Ascending aorta (tissue), 2 donors: ENCODE measurements at regions not wholly inside any gene's neighbourhood (a gene's known extent, or its start where the extent isn't known, plus 50 kb on each side); places are given as distances from the start of the nearest gene placed in this dataset.

Source experiments
- DNase-seq, 2 donors: peaks; one replicate each; pipeline ENCODE4 v3.0.0-alpha.2; 2019; ENCODE audit warnings: low spot score in 2 of 2
- H3K27ac ChIP-seq, 2 donors: fragments of 200-600 bp; sonication (generic); one replicate each; pipeline ENCODE4 v1.5.1; 2016 to 2017; ENCODE audit warnings: mild to moderate bottlenecking in 1 of 2
- H3K27me3 ChIP-seq: fragments of 200-600 bp; sonication (generic); one replicate; pipeline ENCODE4 v1.5.1; 2017
- H3K36me3 ChIP-seq, 2 donors: fragments of 200-600 bp; sonication (generic); one replicate each; pipeline ENCODE4 v1.5.1; 2016
- H3K4me1 ChIP-seq, 2 donors: fragments of 200-600 bp; sonication (generic); one replicate each; pipeline ENCODE4 v1.5.1; 2016 to 2017; ENCODE audit warnings: mild to moderate bottlenecking in 1 of 2
- H3K4me3 ChIP-seq, 2 donors: fragments of 200-600 bp; sonication (generic); one replicate each; pipeline ENCODE4 v1.5.1; 2016 to 2017; ENCODE audit warnings: mild to moderate bottlenecking in 1 of 2
- H3K9me3 ChIP-seq, 2 donors: fragments of 200-600 bp; sonication (generic); one replicate each; pipeline ENCODE4 v1.5.1; 2016
- CTCF ChIP-seq, 3 experiments: fragments of 200-600 bp in 2 of 3; fragments of 450-650 bp in 1 of 3; sonication (generic) in 2 of 3; IDR thresholded peaks; one replicate each; pipeline ENCODE4 v1.5.1; 2016 to 2019; ENCODE audit warnings: antibody characterized with exemption in 3 of 3, mild to moderate bottlenecking in 1 of 3, moderate library complexity in 1 of 3
- intact Hi-C: fragments of 100-400 bp; cut with DNase I; formaldehyde crosslinking; loops from one replicate; pipeline ENCODE4 v1.15.1; 2023

- Histone ChIP-seq H3K36me3 (no peaks in the 10 kb centered on the region), H3K9me3 (no peaks in the 10 kb centered on the region), H3K4me1 (no peaks in the 10 kb centered on the region), H3K27ac (no peak overlapping the region), H3K27me3 (no peaks in the 10 kb centered on the region), H3K4me3 (no peak overlapping the region)
- intact Hi-C loops = no loop called here
- no peak for DNase-seq
- TF ChIP-seq CTCF (IDR thresholded peaks at IDR 0.05) = no peak
These were observed 449.1 kb upstream of the KAZN start for GRCh38 chr1:14149431-14149830.

DNA sequence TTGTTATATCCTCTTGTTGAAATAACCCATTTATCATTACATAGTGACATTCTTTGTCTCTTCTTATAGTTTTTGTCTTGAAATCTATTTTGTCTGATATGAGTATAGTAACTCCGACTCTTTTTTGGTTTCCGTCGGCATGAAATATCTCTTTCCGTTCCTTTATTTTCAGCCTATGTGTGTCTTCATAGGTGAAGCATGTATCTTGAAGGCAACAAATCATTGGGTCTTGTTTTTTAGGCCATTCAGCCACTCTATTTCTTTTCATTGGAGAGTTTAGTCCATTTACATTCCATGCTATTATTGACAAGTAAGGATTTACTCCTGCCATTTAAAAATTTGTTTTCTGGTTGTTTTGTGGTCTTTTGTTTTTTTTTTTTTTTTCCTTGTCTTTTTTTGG is 441.9 kb upstream of the KAZN start:
- Histone ChIP-seq H3K36me3 (no peaks in the 10 kb centered on the region), H3K4me1 (no peaks in the 10 kb centered on the region), H3K27me3 (no peaks in the 10 kb centered on the region), H3K27ac (no peak overlapping the region), H3K9me3 (peaks cover 0 to 18% of the 10 kb centered on the region in 2 donors), H3K4me3 (no peak overlapping the region)
- intact Hi-C loops = no loop called here
- no peak for TF ChIP-seq CTCF (IDR thresholded peaks at IDR 0.05)
- DNase-seq = no peak

- Histone ChIP-seq H3K36me3 (no peaks in the 10 kb centered on the region), H3K4me1 (no peaks in the 10 kb centered on the region), H3K4me3 (no peak overlapping the region), H3K27me3 (no peaks in the 10 kb centered on the region), H3K9me3 (peaks cover 0 to 15% of the 10 kb centered on the region in 2 donors), H3K27ac (no peak overlapping the region)
- no peak for TF ChIP-seq CTCF (IDR thresholded peaks at IDR 0.05)
- intact Hi-C loops = no loop called here
- no peak for DNase-seq
These were observed 437.7 kb upstream of the KAZN start for GRCh38 chr1:14160781-14161180.

DNA sequence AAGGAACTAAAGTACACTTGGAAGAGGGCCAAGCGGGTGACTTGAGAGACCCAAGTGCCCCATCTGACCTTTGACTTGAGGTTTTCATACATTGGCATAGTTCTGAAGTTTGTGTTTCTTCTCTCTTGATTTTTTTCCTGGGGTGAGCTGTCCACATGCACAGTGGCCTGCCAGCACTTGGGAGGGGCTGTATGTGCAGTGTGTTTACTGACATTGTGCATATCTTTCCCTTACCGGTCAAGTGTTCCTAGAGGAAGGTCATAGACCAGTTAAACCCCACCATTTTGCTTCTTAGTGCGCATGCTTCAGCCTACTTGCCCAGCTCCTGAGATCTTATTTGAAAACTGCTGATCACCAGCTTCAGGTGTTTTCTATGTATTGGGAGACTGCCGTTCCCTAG is 435.2 kb upstream of the KAZN start:
- Histone ChIP-seq H3K9me3 (no peaks in the 10 kb centered on the region), H3K36me3 (no peaks in the 10 kb centered on the region), H3K27me3 (no peaks in the 10 kb centered on the region), H3K4me3 (no peak overlapping the region), H3K27ac (no peak overlapping the region), H3K4me1 (no peaks in the 10 kb centered on the region)
- TF ChIP-seq CTCF (IDR thresholded peaks at IDR 0.05) = no peak
- no peak for DNase-seq
- intact Hi-C loops = no loop called here

GRCh38 chr1:14165371-14165801 is 433.1 kb upstream of the KAZN start:
- H3K9me3 ChIP-seq = no peaks in the 10 kb centered on the region

More at GRCh38 chr1:14165371-14165801, 433.1 kb upstream of the KAZN start:
- DNase-seq = no peak
- Histone ChIP-seq H3K4me3 (no peak overlapping the region), H3K27ac (no peak overlapping the region), H3K4me1 (no peaks in the 10 kb centered on the region), H3K36me3 (no peaks in the 10 kb centered on the region), H3K27me3 (no peaks in the 10 kb centered on the region)
- intact Hi-C loops = no loop called here
- no peak for TF ChIP-seq CTCF (IDR thresholded peaks at IDR 0.05)
